GM12878 (cell line): ENCODE measurements at regions not wholly inside any gene's neighbourhood (a gene's known extent, or its start where the extent isn't known, plus 50 kb on each side); places are given as distances from the start of the nearest gene placed in this dataset.

Experiments
- ATAC-seq: fragments of 200-7000 bp; cut with Tn5 transposase; 3 replicates; pipeline ENCODE4 v1.9.1; 2020; ENCODE audit warnings: mild to moderate bottlenecking, moderate library complexity
- BruUV-seq: library from RNA; stranded (reverse); fragments of 400-500 nt; replicated peaks from 2 replicates; lab custom pipeline; 2021; lab: Mats Ljungman, UMichigan
- CTCF ChIA-PET: fragments of 300-600 bp; sonication (Branson Sonifier 250); formaldehyde crosslinking; extraction: SDS; loops from one replicate; lab custom pipeline; 2021; ENCODE audit warnings: inconsistent platforms; lab: Yijun Ruan, JAX
- POLR2A ChIA-PET: fragments of 350-600 bp; formaldehyde crosslinking; extraction: SDS; loops from one replicate; lab custom pipeline; 2021; ENCODE audit warnings: inconsistent platforms; lab: Charles Lee
- RAD21 ChIA-PET: fragments of 300-600 bp; sonication (Branson Sonifier 250); formaldehyde crosslinking; loops from one replicate; lab custom pipeline; 2023; ENCODE audit warnings: antibody characterized with exemption; ENCODE audit not compliant: unreplicated experiment; lab: Charles Lee
- SMC1A ChIA-PET: fragments of 300-600 bp; sonication (Branson Sonifier 250); formaldehyde crosslinking; loops from one replicate; lab custom pipeline; 2023; ENCODE audit not compliant: unreplicated experiment, uncharacterized antibody; lab: Charles Lee
- DNase-seq: peaks from one replicate; pipeline ENCODE4 v3.0.0-alpha.2; 2011; ENCODE audit warnings: low read depth, low spot score
- FAIRE-seq: peaks from 3 replicates; lab custom pipeline; 2011; peaks lifted over from hg19 to GRCh38; lab: Jason Lieb, UNC
- H2AFZ ChIP-seq: 2 replicates; pipeline ENCODE4 v1.6.0; 2011; ENCODE audit warnings: low read depth, low read length, control low read depth; ENCODE audit not compliant: control insufficient read depth
- H3K27ac ChIP-seq: 2 replicates; pipeline ENCODE4 v1.5.1; 2011; ENCODE audit warnings: control low read depth; ENCODE audit not compliant: control insufficient read depth, insufficient read depth
- H3K27me3 ChIP-seq, 2 experiments: replicated peaks in 1 of 2; 2 replicates each; pipeline versions ENCODE4 v1.6.0 to v1.6.1; 2011; ENCODE audit warnings: low read length in 1 of 2; ENCODE audit not compliant: control insufficient read depth in 2 of 2, insufficient read depth in 2 of 2
- H3K36me3 ChIP-seq, 2 experiments: 2 replicates each; pipeline ENCODE4 v1.5.1; 2011; ENCODE audit warnings: low read length in 1 of 2; ENCODE audit not compliant: control insufficient read depth in 2 of 2, insufficient read depth in 2 of 2
- H3K4me1 ChIP-seq: 2 replicates; pipeline ENCODE4 v1.6.1; 2011; ENCODE audit warnings: mild to moderate bottlenecking, low read length, moderate library complexity, mixed read lengths; ENCODE audit not compliant: control insufficient read depth, insufficient read depth
- H3K4me2 ChIP-seq: 2 replicates; pipeline ENCODE4 v1.6.0; 2011; ENCODE audit warnings: control low read depth; ENCODE audit not compliant: control insufficient read depth, insufficient read depth
- H3K4me3 ChIP-seq: fragments of 200-600 bp; sonication (generic); 2 replicates; pipeline ENCODE4 v1.5.1; 2016
- H3K79me2 ChIP-seq: 2 replicates; pipeline ENCODE4 v1.6.0; 2011; ENCODE audit warnings: low read length; ENCODE audit not compliant: control insufficient read depth, insufficient read depth
- H3K9ac ChIP-seq: 2 replicates; pipeline ENCODE4 v1.8.0; 2011; ENCODE audit warnings: low read length, control low read depth, mixed read lengths; ENCODE audit not compliant: control insufficient read depth, insufficient read depth
- H3K9me3 ChIP-seq: replicated peaks from 3 replicates; pipeline ENCODE4 v1.5.1; 2011; ENCODE audit warnings: mild to moderate bottlenecking, low read length; ENCODE audit not compliant: control insufficient read depth, insufficient read depth
- H4K20me1 ChIP-seq: 2 replicates; pipeline ENCODE4 v1.6.0; 2011; ENCODE audit not compliant: control insufficient read depth, insufficient read depth
- ATF7 ChIP-seq: fragments of 450-650 bp; IDR thresholded peaks from 2 replicates; pipeline ENCODE4 v1.6.1; 2016; ENCODE audit warnings: low read depth, mild to moderate bottlenecking
- CHD4 ChIP-seq: fragments of 200-600 bp; sonication (generic); IDR thresholded peaks from 2 replicates; pipeline ENCODE4 v1.6.1; 2016; ENCODE audit warnings: mild to moderate bottlenecking
- CREM ChIP-seq: IDR thresholded peaks from 2 replicates; pipeline ENCODE4 v1.6.1; 2014; ENCODE audit warnings: antibody characterized with exemption, low read depth
- FOXK2 ChIP-seq: fragments of 450-650 bp; IDR thresholded peaks from 2 replicates; pipeline ENCODE4 v1.6.1; 2017; ENCODE audit warnings: mild to moderate bottlenecking, moderate library complexity
- HCFC1 ChIP-seq: fragments of 150-350 bp; IDR thresholded peaks from 2 replicates; pipeline ENCODE4 v1.6.1; 2014; ENCODE audit warnings: low read length
- IKZF2 ChIP-seq, 2 experiments: fragments of 450-650 bp; IDR thresholded peaks; 2 replicates each; pipeline ENCODE4 v1.6.1; 2017; ENCODE audit warnings: mild to moderate bottlenecking in 2 of 2, moderate library complexity in 2 of 2
- LARP7 ChIP-seq: fragments of 450-650 bp; IDR thresholded peaks from 2 replicates; pipeline ENCODE4 v1.6.1; 2017; ENCODE audit warnings: mild to moderate bottlenecking
- MEF2B ChIP-seq: fragments of 450-650 bp; IDR thresholded peaks from 2 replicates; pipeline ENCODE4 v1.6.1; 2018; ENCODE audit warnings: mild to moderate bottlenecking, moderate library complexity; ENCODE audit not compliant: partially characterized antibody, poor library complexity, severe bottlenecking
- MTA2 ChIP-seq: fragments of 450-650 bp; IDR thresholded peaks from 2 replicates; pipeline ENCODE4 v1.6.1; 2016; ENCODE audit warnings: low read depth, mild to moderate bottlenecking, moderate library complexity
- NR2C2 ChIP-seq: IDR thresholded peaks from 2 replicates; pipeline ENCODE4 v1.6.1; 2011; ENCODE audit warnings: borderline replicate concordance, low read depth; ENCODE audit not compliant: control insufficient read depth, insufficient read length
- PKNOX1 ChIP-seq: fragments of 450-650 bp; IDR thresholded peaks from 2 replicates; pipeline ENCODE4 v1.6.1; 2016; ENCODE audit warnings: mild to moderate bottlenecking
- SMC3 ChIP-seq: IDR thresholded peaks from 2 replicates; pipeline ENCODE4 v1.6.1; 2011; ENCODE audit warnings: low read length, improper control_type of control experiment, borderline replicate concordance
- SRF ChIP-seq, 2 experiments: IDR thresholded peaks; 2 replicates each; pipeline ENCODE4 v1.6.1; 2011; ENCODE audit warnings: low read depth in 2 of 2, low read length in 2 of 2, mild to moderate bottlenecking in 1 of 2, moderate library complexity in 1 of 2
- TBL1XR1 ChIP-seq: IDR thresholded peaks from 2 replicates; pipeline ENCODE4 v1.6.1; 2012; ENCODE audit warnings: low read depth, low read length, improper control_type of control experiment
- WGBS: methylation state at CpG from one replicate; pipeline ENCODE4 v1.1.6; 2016; ENCODE audit warnings: low lambda C conversion rate; ENCODE audit not compliant: insufficient replicate concordance, insufficient coverage; ENCODE audit errors: missing lambda C conversion rate; 5-methylcytosine and 5-hydroxymethylcytosine counted together
- in situ Hi-C: fragments of 300-500 bp; cut with MboI; formaldehyde crosslinking; loops from 9 replicates; pipeline ENCODE4 v1.14.3; 2018; ENCODE audit warnings: mixed read lengths
- intact Hi-C: fragments of 100-400 bp; cut with micrococcal nuclease; formaldehyde crosslinking; loops from one replicate; pipeline ENCODE4 v1.14.2; 2022; ENCODE audit not compliant: unreplicated experiment
- TF ChIP-seq, protein P1 (sequence below): fragments of 150-350 bp; IDR thresholded peaks from 2 replicates; pipeline ENCODE4 v1.6.1; 2014; ENCODE audit warnings: mild to moderate bottlenecking, low read depth, low read length

- TF ChIP-seq SMC3 (no peak), PKNOX1 (no peak), FOXK2 (no peak), TBL1XR1 (no peak), NR2C2 (no peak), LARP7 (no peak), ATF7 (no peak), CREM (no peak)
- TF ChIP-seq, protein P1, sequence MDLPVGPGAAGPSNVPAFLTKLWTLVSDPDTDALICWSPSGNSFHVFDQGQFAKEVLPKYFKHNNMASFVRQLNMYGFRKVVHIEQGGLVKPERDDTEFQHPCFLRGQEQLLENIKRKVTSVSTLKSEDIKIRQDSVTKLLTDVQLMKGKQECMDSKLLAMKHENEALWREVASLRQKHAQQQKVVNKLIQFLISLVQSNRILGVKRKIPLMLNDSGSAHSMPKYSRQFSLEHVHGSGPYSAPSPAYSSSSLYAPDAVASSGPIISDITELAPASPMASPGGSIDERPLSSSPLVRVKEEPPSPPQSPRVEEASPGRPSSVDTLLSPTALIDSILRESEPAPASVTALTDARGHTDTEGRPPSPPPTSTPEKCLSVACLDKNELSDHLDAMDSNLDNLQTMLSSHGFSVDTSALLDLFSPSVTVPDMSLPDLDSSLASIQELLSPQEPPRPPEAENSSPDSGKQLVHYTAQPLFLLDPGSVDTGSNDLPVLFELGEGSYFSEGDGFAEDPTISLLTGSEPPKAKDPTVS, result no peak
These were observed 202.3 kb upstream of the PRKCQ start (continued) for GRCh38 chr10:6782378-6782777.

GRCh38 chr10:6781133-6781770, 201.2 kb upstream of the PRKCQ start:
- intact Hi-C loops, result no loop called here
- peak overlapping the region; percentile 45 for H3K27ac ChIP-seq
- H4K20me1 ChIP-seq, result no peaks in the 10 kb centered on the region
- ChIA-PET RAD21 (no interaction called here), POLR2A (no interaction called here)
- DNase-seq, result peak; percentile 32
- peak; percentile 64 for TF ChIP-seq MEF2B
- no peak for TF ChIP-seq SRF (IDR thresholded peaks at IDR 0.05; ENCODE audit: low read depth in 2 of 2, low read length in 2 of 2)
- peak in 1 of 2 experiments; percentile 41; a peak in 1 of 4 replicates for TF ChIP-seq IKZF2 (IDR thresholded peaks at IDR 0.05)
- no peak for TF ChIP-seq CHD4
- peak; percentile 65; the same call in 1 of the 2 replicates for TF ChIP-seq MTA2
- TF ChIP-seq HCFC1, result no peak
- TF ChIP-seq FOXK2, result no peak
- TF ChIP-seq, all 136 proteins: peak for 3
- ChIA-PET CTCF (no interaction called here), SMC1A (interaction anchor here (0.6 to 0.9 kb wide), 2 partner anchors 10 to 478 kb away, joined by 3 read pairs; no protein-coding TSS in a partner anchor)
- H2AFZ ChIP-seq, result peak overlapping the region; percentile 54
- FAIRE-seq, result peak; percentile 31
- BruUV-seq, result no TSS peak
- WGBS, result 18% methylated on average over 3 of the region's 3 CpGs
- H3K79me2 ChIP-seq, result no peaks in the 10 kb centered on the region
- H3K27me3 ChIP-seq, result no peaks in the 10 kb centered on the region
- in situ Hi-C loops, result no loop called here
- H3K36me3 ChIP-seq, result no peaks in the 10 kb centered on the region
- H3K9me3 ChIP-seq, result no peaks in the 10 kb centered on the region; the same call in 2 of the 3 replicates
- H3K4me3 ChIP-seq, result peak overlapping the region; percentile 9; the same call in 1 of the 2 replicates
- peak; percentile 55 for ATAC-seq
- peaks cover 16% of the 10 kb centered on the region for H3K4me1 ChIP-seq
- no peak overlapping the region for H3K9ac ChIP-seq
- H3K4me2 ChIP-seq, result peak overlapping the region; percentile 88
